ENCODE measurements at regions not wholly inside any gene's neighbourhood (a gene's known extent, or its start where the extent isn't known, plus 50 kb on each side); places are given as distances from the start of the nearest gene placed in this dataset.

- DNase-seq, result no peak
These were observed 89.4 kb downstream of the TMEM30B start for GRCh38 chr14:61191733-61192132.

DNA sequence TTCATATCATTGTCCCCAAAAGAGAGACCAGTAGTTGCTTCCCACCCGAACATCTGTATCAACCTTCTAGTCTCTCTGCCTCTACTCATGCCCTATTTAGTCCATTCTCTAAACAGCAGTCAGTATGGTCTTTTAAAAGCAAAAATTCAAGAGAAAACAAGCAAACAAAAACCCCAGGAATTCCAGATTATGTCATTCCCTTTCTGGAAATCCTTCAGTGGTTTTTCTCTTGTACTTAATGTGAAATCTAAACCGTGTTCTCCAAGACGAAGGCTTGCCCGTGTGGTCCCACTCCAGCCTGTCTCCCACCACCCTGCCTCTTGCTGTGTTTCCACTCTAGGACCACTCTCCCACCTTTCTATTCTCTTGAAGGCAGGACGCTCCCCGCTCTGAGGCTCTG is 90.8 kb downstream of the TMEM30B start:
- no peak for DNase-seq

GRCh38 chr14:61188978-61189808 is 91.9 kb downstream of the TMEM30B start:
- no peak for DNase-seq

- no peak for DNase-seq
These were observed 92.9 kb downstream of the TMEM30B start for GRCh38 chr14:61188196-61188595.

- no peak for DNase-seq
These were observed 93.8 kb downstream of the TMEM30B start for GRCh38 chr14:61187196-61187905.

DNA sequence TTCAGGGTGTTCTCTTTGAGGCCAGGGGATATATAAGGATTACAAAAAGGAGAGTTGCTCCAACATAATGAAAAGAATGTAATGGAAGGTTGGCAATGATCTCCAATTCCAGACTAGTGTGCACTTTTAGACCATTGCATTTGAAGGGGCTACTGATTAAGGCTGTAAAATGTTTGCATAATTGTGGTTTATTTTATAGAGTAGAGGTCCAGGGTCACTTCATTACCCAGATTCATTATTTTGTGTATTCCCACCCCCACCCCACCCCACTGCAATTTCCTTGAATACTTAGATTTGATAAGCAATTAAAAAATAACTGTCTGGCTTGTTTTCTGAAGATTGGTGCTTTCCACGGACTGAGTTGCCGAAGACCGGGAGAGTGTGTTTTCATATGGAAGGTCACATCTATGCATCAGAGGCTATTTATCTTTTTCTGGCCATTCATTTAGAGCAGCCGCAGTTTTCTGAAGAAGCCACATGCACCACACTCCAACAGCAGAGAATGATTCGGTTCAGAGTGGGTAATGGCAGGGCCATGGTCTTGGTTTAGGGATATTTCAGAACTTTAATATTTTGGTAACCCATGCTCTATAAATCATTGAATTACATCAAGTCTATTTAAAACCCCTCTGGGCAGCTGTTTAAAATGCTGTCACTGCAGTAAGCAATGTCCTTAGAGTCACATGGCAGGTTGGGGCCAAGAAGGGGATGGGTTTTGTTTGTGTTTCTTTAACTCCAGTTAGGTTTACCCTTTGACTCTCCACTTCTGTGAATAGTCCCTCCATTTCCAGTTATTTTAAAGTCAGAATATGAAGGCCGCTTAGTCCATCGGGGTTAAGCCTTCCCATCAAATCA is 94.6 kb downstream of the TMEM30B start:
- DNase-seq, result no peak

DNA sequence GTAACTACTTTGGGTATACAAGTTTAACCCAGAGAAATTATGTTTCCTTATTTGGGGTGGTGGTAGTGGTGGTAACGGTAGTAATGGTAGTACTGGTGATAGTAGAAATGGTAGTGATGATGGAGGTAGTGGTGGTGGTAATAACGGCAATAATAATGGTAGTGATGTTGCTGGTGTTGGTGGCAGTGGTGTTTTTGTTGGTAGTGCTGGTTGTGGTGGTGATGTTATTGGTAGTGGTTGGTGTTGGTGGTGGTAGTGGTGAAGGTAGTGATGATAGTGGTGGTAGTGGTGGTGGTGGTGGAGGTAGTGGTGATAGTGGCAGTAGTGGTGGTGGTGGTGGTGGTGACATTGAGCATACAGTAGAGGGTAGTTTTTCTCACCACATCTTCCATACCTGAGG is 95.6 kb downstream of the TMEM30B start:
- no peak for DNase-seq

GRCh38 chr14:61184112-61184511 is 97.0 kb downstream of the TMEM30B start:
- no peak for DNase-seq

DNA sequence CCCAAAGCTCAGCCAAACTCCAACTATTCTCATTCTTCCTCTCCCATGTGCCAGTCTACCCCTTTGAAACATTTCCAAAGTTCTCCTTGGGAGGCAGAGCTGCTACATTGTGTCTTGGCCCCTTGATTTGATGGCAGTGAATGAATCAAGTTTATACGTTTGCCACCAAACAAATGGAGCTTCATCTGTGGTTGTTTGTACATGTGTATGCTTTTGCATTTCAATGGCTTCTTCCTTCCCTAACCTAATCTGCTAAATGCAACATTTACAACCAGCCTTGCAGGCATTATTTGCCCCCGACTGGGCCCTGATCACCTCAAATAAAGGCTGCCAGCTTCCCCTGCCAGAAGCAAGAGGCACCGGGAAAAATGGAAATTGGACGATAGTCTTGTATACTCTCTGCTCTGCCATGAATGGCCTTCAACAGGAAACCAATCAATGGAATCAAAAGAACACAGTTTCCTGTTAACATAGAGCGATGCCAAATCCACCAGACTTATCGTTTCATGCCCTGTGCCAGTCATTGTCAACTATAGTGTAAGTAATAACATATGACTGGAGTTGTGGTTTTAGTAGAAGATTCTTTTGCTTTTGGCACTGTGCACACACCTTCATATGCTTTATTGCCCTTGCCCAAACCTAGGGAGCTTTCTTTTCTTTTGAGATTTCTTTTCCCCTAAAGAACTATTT is 97.8 kb downstream of the TMEM30B start:
- no peak for DNase-seq

DNA sequence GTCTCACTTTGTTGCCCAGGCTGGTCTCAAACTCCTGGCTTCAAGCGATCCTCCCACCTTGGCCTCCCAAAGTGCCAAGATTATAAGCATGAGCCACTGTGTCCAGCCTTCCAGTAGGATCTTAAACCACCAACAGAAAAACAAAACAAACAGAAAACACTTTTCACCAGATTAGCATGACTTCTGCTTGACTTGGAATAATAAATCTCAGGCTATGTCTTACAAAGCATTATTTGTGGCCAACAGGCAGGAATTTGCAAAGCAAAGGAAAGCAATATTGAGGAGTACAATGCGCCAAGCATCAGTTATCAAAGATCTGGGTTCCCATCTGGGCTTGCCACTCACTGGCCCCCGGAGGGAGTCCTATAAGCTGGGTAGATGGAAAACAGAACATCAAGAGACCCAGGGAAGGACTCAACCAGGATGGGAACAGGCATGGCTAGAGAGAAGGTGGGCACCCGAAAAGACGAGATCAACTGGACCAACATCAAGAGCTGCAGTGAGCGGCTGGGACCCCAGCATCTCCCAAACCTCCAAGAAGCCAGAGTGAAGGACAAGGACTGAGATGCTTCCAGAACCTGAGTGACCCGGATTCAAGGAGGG is 101.2 kb downstream of the TMEM30B start:
- no peak for DNase-seq

- DNase-seq, result no peak
These were observed 102.0 kb downstream of the TMEM30B start for GRCh38 chr14:61179061-61179690.

- no peak for DNase-seq
These were observed 102.7 kb downstream of the TMEM30B start for GRCh38 chr14:61178226-61179060.

DNA sequence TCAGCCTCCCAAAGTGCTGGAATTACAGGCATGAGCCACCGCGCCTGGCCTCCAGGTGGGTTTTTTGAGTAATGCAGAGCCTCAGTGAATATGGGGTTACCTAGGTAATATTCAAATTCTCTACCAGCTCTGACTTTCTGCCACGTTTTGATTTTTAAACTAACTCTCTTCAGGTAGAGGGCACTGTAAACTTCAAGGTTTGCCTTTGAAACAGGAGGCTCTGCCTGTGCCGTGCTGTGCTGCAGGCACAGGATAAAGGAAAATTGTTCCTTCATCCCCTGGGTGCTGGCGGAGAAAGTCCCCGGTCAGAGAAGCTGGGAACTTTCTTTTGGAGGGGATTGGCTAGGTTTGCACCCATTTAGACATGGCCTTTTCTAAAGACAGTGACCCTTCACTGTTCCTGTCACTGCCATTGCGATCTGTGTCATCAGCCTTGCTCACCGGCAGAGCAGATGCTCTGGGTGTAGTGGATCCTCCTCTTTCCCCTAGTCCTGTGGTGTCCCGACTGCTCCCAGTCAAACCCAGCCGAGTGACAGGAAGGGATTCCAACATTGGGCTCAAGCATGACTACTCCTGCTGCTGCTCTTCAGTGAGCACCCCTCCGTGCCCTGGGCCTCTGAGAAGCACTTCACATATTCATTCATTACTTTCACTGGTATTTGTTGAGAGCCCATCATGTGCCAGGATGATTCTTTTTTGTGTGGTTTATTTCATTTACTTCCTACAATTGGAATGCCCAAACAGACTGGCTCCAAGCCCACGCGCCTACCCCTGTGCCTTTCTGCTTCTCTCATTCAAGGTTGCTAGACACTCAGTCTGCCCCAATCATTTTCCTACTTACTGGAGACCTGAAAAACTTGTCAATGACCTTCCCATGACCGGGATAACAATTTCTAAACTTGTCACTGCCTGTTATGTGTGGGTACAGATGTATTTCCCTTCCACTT is 103.6 kb downstream of the TMEM30B start:
- DNase-seq, result no peak

- no peak for DNase-seq
These were observed 104.5 kb downstream of the TMEM30B start for GRCh38 chr14:61176686-61177085.

DNA sequence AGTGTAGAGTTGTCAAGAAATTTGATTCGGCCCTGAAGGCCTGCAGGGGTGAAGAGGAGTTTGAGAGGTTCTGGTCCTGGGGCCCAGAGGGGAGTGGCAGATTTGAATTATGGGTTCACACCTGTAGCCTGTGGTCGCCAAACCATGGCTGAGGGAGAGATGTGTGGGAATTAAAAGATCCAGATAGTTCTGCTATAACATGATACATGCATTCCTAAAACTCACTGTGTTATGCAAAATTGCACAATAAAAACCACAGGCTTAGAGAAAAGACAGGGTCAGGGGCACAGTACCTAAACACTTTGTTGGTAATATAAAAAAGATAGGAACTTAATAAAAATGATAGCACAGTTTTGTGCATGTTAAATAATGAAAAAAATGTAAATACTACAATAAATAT is 106.2 kb downstream of the TMEM30B start:
- no peak for DNase-seq

- DNase-seq, result no peak
These were observed 106.7 kb downstream of the TMEM30B start for GRCh38 chr14:61174441-61174891.

GRCh38 chr14:61171727-61172126 is 109.4 kb downstream of the TMEM30B start:
- no peak for DNase-seq

GRCh38 chr14:61168141-61168540 is 113.0 kb downstream of the TMEM30B start:
- no peak for DNase-seq

- DNase-seq, result no peak
These were observed 113.5 kb downstream of the TMEM30B start for GRCh38 chr14:61167642-61168041.

DNA sequence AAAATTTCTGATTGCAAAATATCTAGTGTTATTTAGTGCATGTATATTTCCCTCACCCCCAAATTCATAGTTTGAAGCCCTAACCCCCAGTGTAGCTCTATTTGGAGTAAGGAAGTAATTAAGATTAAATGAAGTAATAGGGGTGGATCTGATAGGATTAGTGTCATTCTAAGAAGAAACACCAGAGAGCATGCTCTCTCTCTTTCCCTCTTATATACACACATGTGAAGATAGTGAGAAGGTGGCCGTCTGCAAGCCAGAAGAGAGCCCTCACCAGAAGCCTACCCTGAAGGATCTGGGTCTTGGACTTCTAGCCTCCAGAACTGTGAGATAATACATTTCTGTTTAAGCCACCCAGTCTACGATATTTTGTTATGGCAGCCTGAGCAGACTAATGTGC is 120.3 kb downstream of the TMEM30B start:
- DNase-seq, result no peak

All from NCI-H748 treated with DMSO at 0.1 percent for 48 hours (cell line).